HEK293 (cell line): ENCODE measurements at regions not wholly inside any gene's neighbourhood (a gene's known extent, or its start where the extent isn't known, plus 50 kb on each side); places are given as distances from the start of the nearest gene placed in this dataset.
A peak's percentile ranks its signal among the peaks of the same experiment; 100 is the strongest.

Experiments used
- CTCF ChIA-PET: fragments of 350-600 bp; formaldehyde crosslinking; extraction: SDS; loops from one replicate; lab custom pipeline; 2021; ENCODE audit warnings: antibody characterized with exemption; lab: Yijun Ruan, JAX
- POLR2A ChIA-PET: fragments of 300-600 bp; formaldehyde crosslinking; extraction: SDS; loops from one replicate; lab custom pipeline; 2020; ENCODE audit warnings: antibody characterized with exemption, inconsistent platforms; lab: Yijun Ruan, JAX
- H3K27ac ChIP-seq: fragments of 200-500 bp; sonication (Bioruptor generic); 2 replicates; pipeline ENCODE4 v1.5.1; 2014; ENCODE audit warnings: low read depth, low read length, control low read depth, inconsistent platforms; ENCODE audit errors: extremely low read depth
- H3K36me3 ChIP-seq, 2 experiments: fragments of 200-500 bp in 1 of 2; sonication (Bioruptor generic) in 1 of 2; 1 replicate in 1 of 2; 2 replicates in 1 of 2; pipeline ENCODE4 v1.5.1; 2014 to 2017; ENCODE audit warnings: inconsistent platforms in 2 of 2, low read length in 2 of 2; ENCODE audit not compliant: control insufficient read depth in 2 of 2, insufficient read depth in 1 of 2
- H3K4me1 ChIP-seq: fragments of 200-500 bp; sonication (Bioruptor generic); 2 replicates; pipeline ENCODE4 v1.5.1; 2014; ENCODE audit warnings: mild to moderate bottlenecking, low read length, inconsistent platforms; ENCODE audit not compliant: control insufficient read depth, insufficient read depth
- H3K4me3 ChIP-seq: 2 replicates; pipeline ENCODE4 v1.5.1; 2011; ENCODE audit warnings: low read depth, mild to moderate bottlenecking, control low read depth, low read length, moderate library complexity
- H3K9me3 ChIP-seq: fragments of 200-500 bp; sonication (Bioruptor generic); 2 replicates; pipeline ENCODE4 v1.5.1; 2014; ENCODE audit warnings: low read depth, low read length, inconsistent platforms; ENCODE audit not compliant: control insufficient read depth, insufficient read depth
- BCL11B ChIP-seq: fragments of 450-650 bp; formaldehyde crosslinking; IDR thresholded peaks from 2 replicates; pipeline ENCODE4 v1.5.1; 2016; ENCODE audit warnings: low read depth, missing biosample characterization, missing genetic modification characterization
- GLIS1 ChIP-seq: fragments of 450-650 bp; formaldehyde crosslinking; IDR thresholded peaks from 2 replicates; pipeline ENCODE4 v1.5.1; 2016; ENCODE audit warnings: missing biosample characterization, missing genetic modification characterization
- HOXC10 ChIP-seq: sonication (generic); formaldehyde crosslinking; IDR thresholded peaks from 2 replicates; pipeline ENCODE4 v1.8.1; 2023; ENCODE audit warnings: mild to moderate bottlenecking, missing genetic modification reagents
- PRDM6 ChIP-seq: fragments of 450-650 bp; formaldehyde crosslinking; IDR thresholded peaks from 2 replicates; pipeline ENCODE4 v1.5.1; 2017; ENCODE audit warnings: missing biosample characterization, missing genetic modification characterization
- SP3 ChIP-seq: fragments of 450-650 bp; formaldehyde crosslinking; IDR thresholded peaks from 2 replicates; pipeline ENCODE4 v1.5.1; 2016; ENCODE audit warnings: missing biosample characterization, missing genetic modification characterization
- SP7 ChIP-seq: fragments of 450-650 bp; formaldehyde crosslinking; IDR thresholded peaks from 2 replicates; pipeline ENCODE4 v1.5.1; 2016; ENCODE audit warnings: missing biosample characterization, missing genetic modification characterization
- TRIM28 ChIP-seq: IDR thresholded peaks from 2 replicates; pipeline ENCODE4 v1.6.1; 2011; ENCODE audit warnings: low read length, control low read depth, borderline replicate concordance
- ZBTB17 ChIP-seq: fragments of 450-650 bp; formaldehyde crosslinking; IDR thresholded peaks from 2 replicates; pipeline ENCODE4 v1.5.1; 2016; ENCODE audit warnings: missing biosample characterization, missing genetic modification characterization
- ZBTB26 ChIP-seq: fragments of 450-650 bp; formaldehyde crosslinking; optimal IDR thresholded peaks from 2 replicates; pipeline ENCODE3; 2016; ENCODE audit warnings: missing biosample characterization, mild to moderate bottlenecking, missing genetic modification characterization
- ZBTB6 ChIP-seq: fragments of 450-650 bp; formaldehyde crosslinking; IDR thresholded peaks from 2 replicates; pipeline ENCODE4 v1.5.1; 2017; ENCODE audit warnings: missing biosample characterization, missing genetic modification characterization
- ZNF184 ChIP-seq: fragments of 450-650 bp; IDR thresholded peaks from 2 replicates; pipeline ENCODE4 v1.5.1; 2018; ENCODE audit warnings: missing biosample characterization, mild to moderate bottlenecking, missing genetic modification characterization
- ZNF248 ChIP-seq: fragments of 450-650 bp; formaldehyde crosslinking; IDR thresholded peaks from 2 replicates; pipeline ENCODE4 v1.5.1; 2017; ENCODE audit warnings: missing biosample characterization, missing genetic modification characterization
- ZNF266 ChIP-seq: fragments of 450-650 bp; formaldehyde crosslinking; IDR thresholded peaks from 2 replicates; pipeline ENCODE4 v1.5.1; 2016; ENCODE audit warnings: missing biosample characterization, missing genetic modification characterization, low read depth
- ZNF324 ChIP-seq: fragments of 450-650 bp; formaldehyde crosslinking; IDR thresholded peaks from 2 replicates; pipeline ENCODE4 v1.5.1; 2016; ENCODE audit warnings: missing biosample characterization, missing genetic modification characterization
- ZNF473 ChIP-seq: fragments of 450-650 bp; formaldehyde crosslinking; IDR thresholded peaks from 2 replicates; pipeline ENCODE4 v1.5.1; 2017; ENCODE audit warnings: missing biosample characterization, missing genetic modification characterization
- ZNF488 ChIP-seq: fragments of 450-650 bp; formaldehyde crosslinking; IDR thresholded peaks from 2 replicates; pipeline ENCODE4 v1.5.1; 2016; ENCODE audit warnings: missing biosample characterization, missing genetic modification characterization
- ZNF513 ChIP-seq: fragments of 450-650 bp; IDR thresholded peaks from 2 replicates; pipeline ENCODE4 v1.5.1; 2018; ENCODE audit warnings: missing biosample characterization, missing genetic modification characterization
- ZNF521 ChIP-seq: fragments of 450-650 bp; formaldehyde crosslinking; IDR thresholded peaks from 2 replicates; pipeline ENCODE4 v1.5.1; 2017; ENCODE audit warnings: missing biosample characterization, mild to moderate bottlenecking, missing genetic modification characterization
- ZNF530 ChIP-seq: fragments of 450-650 bp; formaldehyde crosslinking; IDR thresholded peaks from 2 replicates; pipeline ENCODE4 v1.5.1; 2016; ENCODE audit warnings: low read depth, missing biosample characterization, missing genetic modification characterization
- ZNF571 ChIP-seq: fragments of 450-650 bp; formaldehyde crosslinking; IDR thresholded peaks from 2 replicates; pipeline ENCODE4 v1.5.0; 2017; ENCODE audit warnings: missing biosample characterization, missing genetic modification characterization
- ZNF585B ChIP-seq: fragments of 450-650 bp; formaldehyde crosslinking; IDR thresholded peaks from 2 replicates; pipeline ENCODE4 v1.5.1; 2016; ENCODE audit warnings: missing biosample characterization, missing genetic modification characterization
- ZNF600 ChIP-seq: fragments of 450-650 bp; formaldehyde crosslinking; IDR thresholded peaks from 2 replicates; pipeline ENCODE4 v1.5.1; 2016; ENCODE audit warnings: missing biosample characterization, missing genetic modification characterization
- ZNF621 ChIP-seq: fragments of 450-650 bp; formaldehyde crosslinking; IDR thresholded peaks from 2 replicates; pipeline ENCODE4 v1.5.1; 2017; ENCODE audit warnings: missing biosample characterization, missing genetic modification characterization
- ZNF664 ChIP-seq: fragments of 450-650 bp; formaldehyde crosslinking; IDR thresholded peaks from 2 replicates; pipeline ENCODE4 v1.5.1; 2016; ENCODE audit warnings: missing biosample characterization, missing genetic modification characterization
- ZNF670 ChIP-seq: fragments of 450-650 bp; formaldehyde crosslinking; IDR thresholded peaks from 2 replicates; pipeline ENCODE4 v1.5.1; 2016; ENCODE audit warnings: missing biosample characterization, missing genetic modification characterization, low read depth
- ZNF701 ChIP-seq: fragments of 450-650 bp; formaldehyde crosslinking; IDR thresholded peaks from 2 replicates; pipeline ENCODE4 v1.5.1; 2016; ENCODE audit warnings: missing biosample characterization, missing genetic modification characterization
- ZNF707 ChIP-seq: fragments of 450-650 bp; formaldehyde crosslinking; IDR thresholded peaks from 2 replicates; pipeline ENCODE4 v1.5.1; 2016; ENCODE audit warnings: missing biosample characterization, missing genetic modification characterization
- ZNF747 ChIP-seq: fragments of 450-650 bp; formaldehyde crosslinking; IDR thresholded peaks from 2 replicates; pipeline ENCODE4 v1.5.1; 2016; ENCODE audit warnings: missing biosample characterization, missing genetic modification characterization

GRCh38 chr14:100402631-100403030 lies 79.5 kb downstream of the SLC25A47 start:
- H3K36me3 ChIP-seq = no peaks in the 10 kb centered on the region
- ChIA-PET POLR2A (interaction anchor here (0.6 kb wide), 1 partner anchor 35 kb away, joined by 7 read pairs; no protein-coding TSS in a partner anchor), CTCF (interaction anchor here (0.6 to 2.4 kb wide), 4 partner anchors 15 to 243 kb away, joined by 3 to 12 read pairs (median 4); no protein-coding TSS in a partner anchor)
- H3K4me1 ChIP-seq = no peaks in the 10 kb centered on the region
- H3K4me3 ChIP-seq = no peak overlapping the region
- no peak overlapping the region for H3K27ac ChIP-seq
- TF ChIP-seq ZNF585B (no peak), GLIS1 (peak; percentile 45; the same call in 1 of the 2 replicates), BCL11B (tag by site-specific recombination) (no peak), ZBTB17 (peak; percentile 58; the same call in 1 of the 2 replicates), ZNF248 (tag by site-specific recombination) (no peak)
- no peaks in the 10 kb centered on the region for H3K9me3 ChIP-seq

- no peak for TF ChIP-seq ZNF521 (tag by site-specific recombination)
- TF ChIP-seq ZNF707 = no peak
- TF ChIP-seq ZBTB17 = no peak
- no peak for TF ChIP-seq ZNF600
- TF ChIP-seq ZNF701 (tag by site-specific recombination) = no peak
- no peak for TF ChIP-seq TRIM28
- no peak for TF ChIP-seq ZNF324 (tag by site-specific recombination)
- TF ChIP-seq ZNF670 (tag by site-specific recombination) = no peak
- no peak for TF ChIP-seq ZNF473 (tag by site-specific recombination)
- no peak for TF ChIP-seq ZNF664 (tag by site-specific recombination)
- TF ChIP-seq ZNF621 (tag by site-specific recombination) = no peak
- TF ChIP-seq ZNF747 (tag by site-specific recombination) = no peak
- no peak for TF ChIP-seq ZBTB6 (tag by site-specific recombination)
- no peak for TF ChIP-seq ZNF266
- no peak for TF ChIP-seq HOXC10 (CRISPR knock-in tag)
- Histone ChIP-seq H3K4me1 (no peaks in the 10 kb centered on the region), H3K27ac (no peak overlapping the region), H3K4me3 (no peak overlapping the region), H3K9me3 (no peaks in the 10 kb centered on the region), H3K36me3 (no peaks in the 10 kb centered on the region)
- ChIA-PET POLR2A (no interaction called here), CTCF (interaction anchor here (0.8 to 2.4 kb wide), 3 partner anchors 18 to 243 kb away, joined by 3 to 12 read pairs (median 5); no protein-coding TSS in a partner anchor)
Observed at GRCh38 chr14:100403105-100403504, 80.0 kb downstream of the SLC25A47 start.

- no peaks in the 10 kb centered on the region for H3K9me3 ChIP-seq
- ChIA-PET POLR2A (interaction anchor here (0.6 kb wide), 1 partner anchor 52 kb away, joined by 3 read pairs; no protein-coding TSS in a partner anchor), CTCF (interaction anchor here (0.6 to 2.4 kb wide), 3 partner anchors 19 to 211 kb away, joined by 3 to 12 read pairs (median 3); no protein-coding TSS in a partner anchor)
- 0 out of 2 replicates have a peak, but pooled peaks cover 5% of the 10 kb centered on the region for H3K4me1 ChIP-seq
- no peak overlapping the region for H3K27ac ChIP-seq
- no peak overlapping the region for H3K4me3 ChIP-seq
- no peaks in the 10 kb centered on the region for H3K36me3 ChIP-seq
- no peak for TF ChIP-seq SP3 (tag by site-specific recombination)
- TF ChIP-seq ZNF530 (tag by site-specific recombination) = no peak
- TF ChIP-seq PRDM6 (tag by site-specific recombination) = no peak
- no peak for TF ChIP-seq ZBTB26 (tag by site-specific recombination)
- no peak for TF ChIP-seq ZNF571 (tag by site-specific recombination)
- TF ChIP-seq ZNF513 (tag by site-specific recombination) = no peak
- no peak for TF ChIP-seq ZNF184 (tag by site-specific recombination)
- TF ChIP-seq ZNF488 (tag by site-specific recombination) = no peak
- no peak for TF ChIP-seq SP7 (tag by site-specific recombination)
Observed at GRCh38 chr14:100403802-100404365, 80.7 kb downstream of the SLC25A47 start.
